ENCODE measurements at regions not wholly inside any gene's neighbourhood (a gene's known extent, or its start where the extent isn't known, plus 50 kb on each side); places are given as distances from the start of the nearest gene placed in this dataset.

DNA sequence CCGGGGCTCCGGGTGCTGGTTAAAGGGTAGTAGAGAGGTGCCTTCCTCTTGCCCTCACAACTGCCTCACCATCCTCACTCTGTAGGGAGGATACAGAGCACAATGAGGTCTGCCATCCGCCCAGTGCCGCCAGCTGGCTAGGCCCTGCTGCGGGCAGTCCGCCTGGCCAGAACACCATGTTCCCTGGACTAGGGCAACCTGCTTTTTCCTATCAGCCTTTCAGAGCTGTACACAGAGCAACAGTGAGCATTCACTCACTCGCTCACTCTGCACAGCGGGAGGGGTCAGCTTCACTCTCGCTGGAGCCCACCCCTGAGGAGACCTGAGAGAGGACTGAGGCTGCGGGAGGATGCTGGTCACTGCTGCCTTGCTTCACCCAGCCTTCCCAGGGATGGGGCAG is 218.7 kb upstream of the CHRNA7 start:
- no peaks in the 10 kb centered on the region for H3K9me3 Mint-ChIP-seq
- H3K36me3 ChIP-seq (ENCODE audit: control insufficient read depth, insufficient read depth, low read length), result no peaks in the 10 kb centered on the region
- no peak overlapping the region for H3K4me3 ChIP-seq (ENCODE audit: low read length)
- H3K4me1 Mint-ChIP-seq, result no peaks in the 10 kb centered on the region
- 96 to 97% methylated on average over 4 to 10 of the region's 10 CpGs for WGBS, 2 experiments (ENCODE audit: insufficient coverage in 1 of 2, insufficient read length in 1 of 2)
- no peak overlapping the region for H3K4me3 Mint-ChIP-seq
- no peaks in the 10 kb centered on the region for H3K4me1 ChIP-seq (ENCODE audit: control insufficient read depth, insufficient read depth, low read length)
- no peaks in the 10 kb centered on the region for H3K36me3 Mint-ChIP-seq (ENCODE audit: low read depth)
- no peaks in the 10 kb centered on the region for H3K27me3 ChIP-seq (ENCODE audit: control insufficient read depth, insufficient read depth, low read length, poor library complexity, severe bottlenecking)
- H3K9ac ChIP-seq (ENCODE audit: extremely low read depth, low read length, poor library complexity, severe bottlenecking), result no peak overlapping the region
- no peaks in the 10 kb centered on the region for H3K27me3 Mint-ChIP-seq (ENCODE audit: insufficient read depth)
- no peak overlapping the region for H3K27ac ChIP-seq (ENCODE audit: low read depth, low read length)
- no peak for DNase-seq
- no peaks in the 10 kb centered on the region for H3K9me3 ChIP-seq (ENCODE audit: control insufficient read depth, low read length)
- TF ChIP-seq, protein P1, sequence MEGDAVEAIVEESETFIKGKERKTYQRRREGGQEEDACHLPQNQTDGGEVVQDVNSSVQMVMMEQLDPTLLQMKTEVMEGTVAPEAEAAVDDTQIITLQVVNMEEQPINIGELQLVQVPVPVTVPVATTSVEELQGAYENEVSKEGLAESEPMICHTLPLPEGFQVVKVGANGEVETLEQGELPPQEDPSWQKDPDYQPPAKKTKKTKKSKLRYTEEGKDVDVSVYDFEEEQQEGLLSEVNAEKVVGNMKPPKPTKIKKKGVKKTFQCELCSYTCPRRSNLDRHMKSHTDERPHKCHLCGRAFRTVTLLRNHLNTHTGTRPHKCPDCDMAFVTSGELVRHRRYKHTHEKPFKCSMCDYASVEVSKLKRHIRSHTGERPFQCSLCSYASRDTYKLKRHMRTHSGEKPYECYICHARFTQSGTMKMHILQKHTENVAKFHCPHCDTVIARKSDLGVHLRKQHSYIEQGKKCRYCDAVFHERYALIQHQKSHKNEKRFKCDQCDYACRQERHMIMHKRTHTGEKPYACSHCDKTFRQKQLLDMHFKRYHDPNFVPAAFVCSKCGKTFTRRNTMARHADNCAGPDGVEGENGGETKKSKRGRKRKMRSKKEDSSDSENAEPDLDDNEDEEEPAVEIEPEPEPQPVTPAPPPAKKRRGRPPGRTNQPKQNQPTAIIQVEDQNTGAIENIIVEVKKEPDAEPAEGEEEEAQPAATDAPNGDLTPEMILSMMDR (conservative IDR thresholded peaks at IDR 0.05), result no peak
- no peak overlapping the region for H3K27ac Mint-ChIP-seq

DNA sequence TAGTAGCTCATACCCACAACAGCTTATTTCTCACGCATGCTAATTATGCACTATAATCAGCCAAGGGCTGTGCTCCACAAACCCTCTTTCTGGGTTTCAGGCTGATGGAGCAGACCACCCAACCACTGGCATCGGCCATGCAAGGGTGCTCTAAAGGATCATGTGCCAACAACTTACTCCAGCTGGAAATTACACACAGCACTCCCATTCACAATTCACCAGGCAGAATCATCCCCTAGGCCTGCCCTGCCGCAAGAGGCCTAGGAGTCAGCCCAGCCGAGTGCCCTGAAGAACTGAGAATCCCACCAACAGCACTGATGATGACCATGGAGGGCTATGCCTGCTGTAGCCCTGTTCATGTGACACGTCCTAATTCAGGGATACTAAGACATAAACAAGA is 216.2 kb upstream of the CHRNA7 start:
- no peak overlapping the region for H3K4me3 Mint-ChIP-seq
- Histone ChIP-seq H3K36me3 (ENCODE audit: control insufficient read depth, insufficient read depth, low read length) (no peaks in the 10 kb centered on the region), H3K9me3 (ENCODE audit: control insufficient read depth, low read length) (no peaks in the 10 kb centered on the region), H3K4me3 (ENCODE audit: low read length) (no peak overlapping the region), H3K27me3 (ENCODE audit: control insufficient read depth, insufficient read depth, low read length, poor library complexity, severe bottlenecking) (no peaks in the 10 kb centered on the region), H3K27ac (ENCODE audit: low read depth, low read length) (no peak overlapping the region), H3K4me1 (ENCODE audit: control insufficient read depth, insufficient read depth, low read length) (no peaks in the 10 kb centered on the region), H3K9ac (ENCODE audit: extremely low read depth, low read length, poor library complexity, severe bottlenecking) (no peak overlapping the region)
- DNase-seq, result no peak
- H3K36me3 Mint-ChIP-seq (ENCODE audit: low read depth), result no peaks in the 10 kb centered on the region
- no peaks in the 10 kb centered on the region for H3K9me3 Mint-ChIP-seq
- no peaks in the 10 kb centered on the region for H3K4me1 Mint-ChIP-seq
- TF ChIP-seq, protein P1 (conservative IDR thresholded peaks at IDR 0.05), result no peak
- no peaks in the 10 kb centered on the region for H3K27me3 Mint-ChIP-seq (ENCODE audit: insufficient read depth)
- no peak overlapping the region for H3K27ac Mint-ChIP-seq
- WGBS, 2 experiments (ENCODE audit: insufficient coverage in 1 of 2, insufficient read length in 1 of 2), result 72 to 75% methylated on average over 4 to 5 of the region's 5 CpGs

DNA sequence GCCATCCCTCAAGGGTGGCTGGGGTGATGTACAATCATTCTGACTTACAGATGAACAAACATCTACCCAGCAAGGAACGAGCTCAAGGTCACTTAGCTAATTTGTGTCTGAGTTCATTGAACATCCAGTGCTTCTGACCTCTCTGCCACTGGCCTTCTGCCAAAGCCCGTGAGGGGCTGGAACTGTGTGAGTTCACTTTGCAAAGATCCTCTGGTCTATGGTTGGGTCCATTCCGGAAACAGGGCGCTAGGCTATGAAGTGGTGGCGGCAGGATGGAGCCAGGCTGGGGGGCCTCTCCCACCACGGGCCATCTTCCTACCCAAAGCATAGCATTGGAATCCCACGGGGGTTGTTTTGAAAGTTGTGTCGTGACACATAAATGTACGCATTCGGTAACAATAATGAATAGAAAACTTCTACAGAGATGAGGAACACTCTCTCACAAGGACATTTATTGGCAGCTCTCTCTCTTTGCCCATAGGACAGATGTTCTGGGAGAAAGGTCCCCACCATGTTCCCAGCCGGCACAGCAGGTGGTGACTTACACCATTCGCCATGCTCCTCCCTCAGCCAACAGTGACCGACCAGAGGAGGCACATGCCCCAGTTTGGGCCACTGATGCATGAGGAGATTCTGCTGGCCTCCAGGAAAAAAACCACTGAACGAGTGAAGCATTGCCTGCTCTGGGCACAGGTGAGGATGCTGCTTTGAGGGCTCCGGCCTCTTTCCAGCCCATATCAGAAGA is 214.7 kb upstream of the CHRNA7 start:
- Histone ChIP-seq H3K4me1 (ENCODE audit: control insufficient read depth, insufficient read depth, low read length) (no peaks in the 10 kb centered on the region), H3K27ac (ENCODE audit: low read depth, low read length) (no peak overlapping the region), H3K27me3 (ENCODE audit: control insufficient read depth, insufficient read depth, low read length, poor library complexity, severe bottlenecking) (no peaks in the 10 kb centered on the region), H3K9ac (ENCODE audit: extremely low read depth, low read length, poor library complexity, severe bottlenecking) (no peak overlapping the region), H3K36me3 (ENCODE audit: control insufficient read depth, insufficient read depth, low read length) (no peaks in the 10 kb centered on the region), H3K9me3 (ENCODE audit: control insufficient read depth, low read length) (no peaks in the 10 kb centered on the region), H3K4me3 (ENCODE audit: low read length) (no peak overlapping the region)
- no peaks in the 10 kb centered on the region for H3K9me3 Mint-ChIP-seq
- no peak for DNase-seq
- TF ChIP-seq, protein P1 (conservative IDR thresholded peaks at IDR 0.05), result no peak
- H3K27me3 Mint-ChIP-seq (ENCODE audit: insufficient read depth), result no peaks in the 10 kb centered on the region
- H3K4me1 Mint-ChIP-seq, result no peaks in the 10 kb centered on the region
- no peak overlapping the region for H3K27ac Mint-ChIP-seq
- WGBS, 2 experiments (ENCODE audit: insufficient coverage in 1 of 2, insufficient read length in 1 of 2), result 89 to 91% methylated on average over 11 to 15 of the region's 15 CpGs
- no peak overlapping the region for H3K4me3 Mint-ChIP-seq
- no peaks in the 10 kb centered on the region for H3K36me3 Mint-ChIP-seq (ENCODE audit: low read depth)

Data from endodermal cell (in vitro differentiated cells).